ENCODE measurements at regions not wholly inside any gene's neighbourhood (a gene's known extent, or its start where the extent isn't known, plus 50 kb on each side); places are given as distances from the start of the nearest gene placed in this dataset.
"Not testable (repeated sequence)": the region's sequence is repeated elsewhere in the genome, so short reads cannot be mapped to it uniquely, and the experiment has no call there.

DNA sequence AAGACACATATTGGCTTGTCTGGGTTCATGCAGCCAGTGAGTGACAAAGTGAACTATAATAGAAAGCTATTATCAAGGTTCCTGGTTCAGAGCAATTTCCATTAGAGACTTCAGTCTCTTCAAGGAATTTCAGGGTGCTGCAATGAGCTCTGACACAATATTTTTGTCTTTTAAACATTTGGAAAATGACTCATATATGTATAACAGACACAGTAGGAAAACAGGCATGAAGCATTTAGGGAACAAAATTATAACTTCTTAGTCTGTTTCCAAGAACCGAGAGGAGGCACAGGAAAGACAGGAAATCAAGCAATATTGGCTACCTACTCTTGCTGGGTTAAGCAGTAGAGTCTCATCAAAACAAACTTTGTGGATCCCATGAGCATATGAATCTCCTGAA lies 170.4 kb downstream of the PTPRC start:
- DNase-seq (ENCODE audit: low read depth in 2 of 2): no peak

DNA sequence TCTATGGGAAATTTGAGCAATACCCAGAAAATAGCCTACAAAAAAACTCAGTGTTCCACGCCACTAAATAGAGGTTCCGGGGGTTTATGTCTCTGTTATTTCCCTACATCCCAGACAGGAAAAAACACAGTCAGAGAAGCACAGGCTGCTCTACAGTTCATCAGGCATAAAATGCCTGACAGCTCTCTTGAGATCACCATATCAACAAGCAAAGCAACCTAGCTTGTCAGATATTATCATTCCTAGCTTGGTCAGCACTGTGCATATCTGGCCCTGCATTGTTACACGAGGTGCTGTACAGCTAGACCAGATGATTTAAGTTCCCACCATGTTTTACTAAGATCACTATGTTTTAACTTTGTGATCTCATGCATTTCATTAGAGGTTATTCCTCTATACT lies 172.6 kb downstream of the PTPRC start:
- no peak for DNase-seq (ENCODE audit: low read depth in 2 of 2)

DNA sequence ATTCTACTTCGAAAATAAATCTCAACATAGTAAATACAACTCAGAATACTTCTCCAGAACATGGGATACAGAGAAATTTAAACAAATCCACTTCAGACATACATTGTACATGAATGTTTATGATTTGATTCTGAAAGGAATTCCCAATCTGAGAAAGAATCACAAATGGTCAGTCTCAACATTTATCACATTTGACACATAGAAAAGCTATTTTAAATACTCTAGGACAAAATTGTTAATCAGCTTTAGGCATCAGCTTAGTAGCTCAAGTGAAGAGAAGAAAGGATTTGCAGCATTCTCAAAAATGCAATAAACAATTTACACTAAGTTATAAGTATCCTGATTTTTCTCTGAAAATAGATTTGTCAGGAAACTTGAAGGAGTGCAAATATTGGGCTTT lies 184.8 kb downstream of the PTPRC start:
- DNase-seq (ENCODE audit: low read depth in 2 of 2): no peak

DNA sequence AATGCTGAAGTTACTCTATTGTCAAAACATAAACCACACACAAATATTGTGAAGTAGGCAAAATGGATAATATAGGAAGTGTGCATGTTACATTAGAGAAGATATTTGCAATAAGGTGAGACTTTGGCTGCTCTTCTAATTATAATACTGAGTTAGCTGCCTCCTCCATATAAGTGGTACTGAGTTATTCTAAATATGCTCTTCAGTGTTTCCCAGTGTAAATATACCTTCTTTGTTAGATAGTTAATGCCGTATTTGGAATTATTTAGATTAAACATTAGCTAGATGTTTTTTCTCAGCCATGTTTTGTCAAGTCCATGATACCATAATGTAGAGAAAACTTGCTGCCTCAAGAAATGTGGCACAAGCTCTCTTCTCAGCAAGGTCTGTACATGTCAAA lies 186.4 kb downstream of the PTPRC start:
- no peak for DNase-seq (ENCODE audit: low read depth in 2 of 2)

DNA sequence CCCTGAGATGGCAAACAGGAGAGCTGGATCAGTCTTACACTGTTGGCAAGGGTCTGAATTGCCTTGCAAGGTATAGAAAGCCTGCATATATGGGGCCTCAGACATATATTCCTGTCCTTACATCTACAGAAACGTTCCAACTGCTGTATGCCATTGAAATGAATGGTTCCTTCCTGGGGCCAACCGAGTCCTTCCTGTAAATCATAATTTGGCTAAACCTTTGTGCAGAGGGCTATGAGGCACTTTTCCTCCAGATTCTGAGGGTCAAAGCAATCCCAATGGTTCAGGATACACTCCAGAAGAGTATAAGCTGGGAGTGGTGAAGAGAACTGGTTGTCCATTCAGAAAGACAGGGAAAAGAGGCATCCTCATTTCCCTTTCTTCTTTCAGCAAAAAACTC lies 190.5 kb downstream of the PTPRC start:
- DNase-seq (ENCODE audit: low read depth in 2 of 2): no peak

DNA sequence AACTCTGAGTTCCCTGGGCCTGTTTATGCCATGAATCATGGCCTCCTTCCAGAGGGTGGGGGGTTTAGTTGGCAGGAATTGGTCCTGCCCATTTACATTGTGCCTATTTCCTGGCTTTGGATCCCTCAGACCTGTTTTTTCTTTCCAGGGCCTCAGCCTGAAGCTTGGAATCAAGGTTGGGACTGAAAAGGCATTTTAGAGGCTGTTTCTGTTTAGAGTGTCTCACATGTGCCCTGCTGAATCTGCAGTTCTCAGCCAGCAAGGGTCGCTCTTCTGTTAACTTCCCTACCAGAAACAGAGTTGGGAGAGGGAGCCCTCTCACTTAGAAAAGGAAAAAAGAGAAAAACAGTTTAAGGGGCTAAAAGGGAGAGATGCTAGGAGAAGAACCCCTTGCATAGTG lies 191.1 kb downstream of the PTPRC start:
- no peak for DNase-seq (ENCODE audit: low read depth in 2 of 2)

DNA sequence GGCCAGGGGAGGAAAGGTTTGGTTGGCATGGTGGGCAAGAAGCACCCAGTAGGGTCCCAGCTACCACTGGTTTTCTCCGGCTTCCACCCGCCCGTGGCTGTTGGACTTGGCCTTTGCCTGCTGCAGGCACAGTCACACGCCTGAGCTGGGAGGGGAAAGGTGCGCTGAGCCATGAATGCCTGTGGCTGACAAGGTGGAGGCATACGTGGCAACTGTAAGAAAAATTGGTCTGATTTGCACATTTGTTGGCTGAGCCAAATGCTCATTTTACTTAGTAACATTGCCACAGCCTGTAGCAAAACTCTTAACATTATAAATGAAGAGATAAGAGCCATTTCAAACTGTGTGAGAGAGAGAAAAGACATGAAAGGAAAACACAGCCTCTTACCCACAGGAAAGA lies 191.6 kb downstream of the PTPRC start:
- DNase-seq (ENCODE audit: low read depth in 2 of 2): no peak

DNA sequence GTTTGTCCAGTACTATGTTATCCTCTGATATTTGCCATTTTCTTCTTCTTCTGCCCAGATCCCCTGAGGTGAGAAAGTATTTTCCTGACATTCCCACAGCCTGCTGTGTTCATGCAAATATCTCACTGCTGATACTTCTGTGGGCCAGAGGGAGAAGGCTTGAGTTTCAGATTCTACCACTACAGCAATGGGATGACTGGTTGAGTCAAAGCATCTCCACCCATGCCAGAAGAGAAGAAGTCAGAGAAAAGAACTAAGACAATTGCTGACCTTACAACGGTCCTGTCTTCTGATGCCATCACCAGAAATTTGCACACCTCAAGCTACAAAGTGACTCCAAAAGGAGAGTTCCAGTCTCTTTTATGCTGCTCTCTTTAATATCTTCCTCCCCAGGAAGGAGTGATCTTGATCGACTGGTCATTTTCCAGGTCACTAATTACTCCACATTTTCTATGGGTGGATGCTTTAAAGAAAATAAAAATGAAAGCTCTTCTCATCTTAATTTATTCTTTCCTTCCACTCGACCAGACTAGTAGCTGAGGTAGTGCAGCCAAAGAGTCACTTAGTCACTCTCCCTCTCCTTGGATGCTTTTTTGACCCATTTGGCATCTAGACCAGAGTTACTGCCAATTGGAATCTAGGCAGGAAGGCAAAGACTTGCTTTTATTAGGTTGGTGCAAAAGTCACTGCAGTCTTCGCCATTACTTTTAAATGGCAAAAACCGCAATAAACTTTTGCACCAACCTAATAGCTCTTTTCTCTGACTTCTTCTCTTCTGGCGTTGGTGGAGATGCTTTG lies 195.1 kb downstream of the PTPRC start:
- no peak for DNase-seq (ENCODE audit: low read depth in 2 of 2)

DNA sequence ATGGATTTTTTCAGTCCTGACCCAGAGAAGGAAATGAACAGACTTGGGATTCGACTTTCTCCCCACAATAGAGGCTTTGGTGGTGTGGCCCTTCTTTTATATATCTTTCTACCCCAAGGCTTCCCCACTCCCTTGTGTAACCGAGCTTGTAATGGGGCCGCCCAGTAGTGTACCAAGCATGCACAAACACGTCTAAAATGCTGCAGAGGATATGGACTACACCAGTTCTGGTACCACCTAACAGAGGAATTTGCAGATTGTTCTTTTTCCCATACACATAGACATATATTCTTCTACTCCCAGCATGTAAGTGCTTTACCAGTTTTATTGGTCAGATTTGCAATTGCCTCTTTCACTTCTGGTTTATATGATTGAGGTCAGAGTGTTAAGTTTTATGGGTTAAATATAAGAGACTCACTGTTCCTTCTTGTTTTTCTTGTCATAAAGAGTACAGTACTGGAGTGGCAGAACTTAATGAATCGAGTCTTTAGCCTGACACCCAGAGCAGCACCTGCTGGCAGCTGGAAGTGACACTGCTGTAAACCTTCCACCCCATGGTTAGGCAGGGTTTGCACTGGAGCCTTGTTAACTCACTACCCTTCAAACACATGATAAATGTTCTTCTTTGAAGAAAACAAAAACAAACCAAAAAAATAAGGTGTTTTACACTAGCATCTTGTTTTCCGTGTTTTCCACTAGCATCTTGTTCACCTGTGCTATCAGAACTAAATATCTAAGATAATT lies 198.6 kb downstream of the PTPRC start:
- no peak for DNase-seq (ENCODE audit: low read depth in 2 of 2)

DNA sequence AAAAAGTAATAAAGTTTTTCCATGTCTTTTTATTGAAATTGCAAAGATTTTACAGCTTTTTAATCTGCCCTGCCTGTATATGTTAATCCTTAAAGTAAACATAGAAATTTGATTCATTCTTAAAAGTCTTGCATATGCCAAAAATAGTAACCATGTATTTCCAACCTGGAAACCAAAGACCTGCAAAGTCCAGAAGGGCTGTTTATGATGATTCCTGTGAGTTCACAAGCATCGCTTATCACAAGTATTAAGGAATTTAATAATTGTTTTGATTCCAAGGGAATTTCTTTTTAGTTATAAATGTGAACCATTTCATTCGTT lies 199.1 kb downstream of the PTPRC start:
- no peak for DNase-seq (ENCODE audit: low read depth in 2 of 2)

DNA sequence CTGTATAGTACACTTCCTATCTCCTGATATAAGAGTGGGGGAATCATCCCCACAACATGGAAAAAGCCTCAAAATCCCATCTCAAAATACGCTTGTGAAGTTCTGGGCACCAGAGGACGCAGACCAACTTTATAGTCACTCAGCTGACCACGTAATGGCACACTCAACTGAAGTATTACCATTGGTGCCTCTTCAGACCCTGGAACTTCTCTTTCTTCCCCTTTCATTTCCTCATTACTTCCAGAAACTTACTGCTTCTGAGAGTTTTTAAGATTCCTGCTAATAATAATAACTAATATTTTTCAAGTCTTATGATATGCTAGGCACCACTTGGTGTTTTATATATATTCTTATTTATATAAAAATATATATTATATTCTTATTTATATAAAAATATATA lies 202.6 kb downstream of the PTPRC start:
- no peak for DNase-seq (ENCODE audit: low read depth in 2 of 2)

DNA sequence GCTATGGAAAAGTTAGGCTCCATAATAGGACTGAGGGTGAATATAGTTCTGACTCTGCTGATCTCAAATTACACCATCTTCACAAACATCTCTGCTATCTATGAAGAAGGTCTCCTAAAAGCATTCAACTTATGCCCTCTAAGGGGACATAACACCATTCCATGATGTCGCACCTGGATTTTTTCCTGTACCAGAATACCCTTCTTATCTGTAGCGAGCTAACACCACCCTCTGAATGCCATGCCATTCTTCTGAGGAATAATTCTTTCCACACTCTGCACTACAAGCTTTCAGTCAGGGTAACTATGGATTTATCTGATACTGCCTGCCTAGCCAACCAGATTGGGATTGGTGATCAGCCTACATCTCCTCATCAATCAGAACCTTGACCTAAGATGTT lies 203.8 kb downstream of the PTPRC start:
- no peak for DNase-seq (ENCODE audit: low read depth in 2 of 2)

DNA sequence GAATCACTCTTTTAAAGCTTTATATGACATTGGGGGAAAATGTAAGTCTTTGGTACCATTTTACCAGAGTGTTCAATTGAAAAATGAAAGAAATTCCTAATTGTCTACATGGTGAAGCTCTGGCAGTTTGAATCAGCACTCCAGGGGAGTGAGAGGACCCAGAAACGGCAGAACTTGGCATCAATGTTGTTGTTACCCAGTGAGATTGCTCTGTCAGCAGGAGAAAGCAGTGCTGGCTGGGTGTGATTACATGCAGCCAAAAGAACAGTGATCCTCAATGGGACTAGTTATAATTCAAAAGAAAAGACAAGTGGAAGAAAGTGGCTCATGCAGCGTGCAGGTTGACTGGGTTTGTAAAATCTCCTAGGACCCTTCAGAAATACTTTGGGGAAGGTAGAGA lies 206.4 kb downstream of the PTPRC start:
- DNase-seq (ENCODE audit: low read depth in 2 of 2): no peak

DNA sequence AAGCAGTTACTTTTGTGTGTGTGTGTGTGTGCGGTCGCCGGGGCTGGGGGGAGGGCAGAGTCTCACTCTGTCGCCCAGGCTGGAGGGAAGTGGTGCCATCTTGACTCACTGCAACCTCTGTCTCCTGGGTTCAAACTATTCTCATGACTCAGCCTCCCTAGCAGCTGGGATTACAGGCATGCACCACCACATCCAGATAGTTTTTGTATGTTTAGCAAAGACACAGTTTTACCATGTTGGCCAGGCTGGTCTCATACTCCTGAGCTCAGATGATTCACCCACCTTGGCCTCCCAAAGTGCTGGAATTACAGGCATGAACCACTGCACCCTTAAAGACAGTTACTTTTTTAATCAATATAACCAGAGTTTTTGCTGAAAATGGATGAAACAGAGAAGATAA lies 207.0 kb downstream of the PTPRC start:
- no peak for DNase-seq (ENCODE audit: low read depth in 2 of 2)

DNA sequence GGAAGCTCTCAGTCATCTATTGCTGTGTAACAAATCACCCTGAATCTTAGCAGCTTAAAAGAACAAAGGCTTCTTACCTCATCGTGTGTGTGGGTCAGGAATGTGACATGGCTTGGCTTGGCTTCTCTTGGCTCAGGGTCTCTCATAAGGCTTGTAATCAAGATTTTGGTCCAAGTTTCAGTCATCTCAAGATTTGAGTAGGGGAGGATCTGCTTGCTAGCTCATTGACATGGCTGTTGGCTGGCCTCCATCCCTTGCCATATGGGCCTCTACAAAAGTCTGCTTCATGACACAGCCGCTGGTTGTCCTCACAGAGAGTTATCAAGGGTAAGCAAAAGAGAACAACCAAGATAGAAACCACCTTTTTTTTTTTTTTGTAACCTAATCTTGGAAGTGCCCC lies 207.7 kb downstream of the PTPRC start:
- DNase-seq (ENCODE audit: low read depth in 2 of 2): no peak

DNA sequence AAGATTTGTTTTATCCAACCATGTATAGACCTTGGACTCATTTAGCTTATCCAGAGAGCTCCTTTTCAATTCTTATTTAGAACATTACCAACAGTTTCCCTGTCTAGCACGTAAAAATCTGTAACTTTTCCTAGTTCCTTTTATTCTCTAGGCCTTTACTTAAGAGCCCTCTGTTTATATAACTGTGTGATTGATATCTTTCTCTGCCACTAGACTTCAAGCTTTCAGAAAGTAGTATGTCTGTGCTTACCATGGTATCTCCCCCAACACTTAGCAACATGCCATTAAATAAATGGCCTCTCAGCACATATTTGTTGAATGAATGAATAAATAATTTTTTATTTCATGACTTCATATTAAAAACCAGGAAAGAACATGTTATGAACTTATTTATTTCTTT lies 209.4 kb downstream of the PTPRC start:
- DNase-seq (ENCODE audit: low read depth in 2 of 2): no peak

DNA sequence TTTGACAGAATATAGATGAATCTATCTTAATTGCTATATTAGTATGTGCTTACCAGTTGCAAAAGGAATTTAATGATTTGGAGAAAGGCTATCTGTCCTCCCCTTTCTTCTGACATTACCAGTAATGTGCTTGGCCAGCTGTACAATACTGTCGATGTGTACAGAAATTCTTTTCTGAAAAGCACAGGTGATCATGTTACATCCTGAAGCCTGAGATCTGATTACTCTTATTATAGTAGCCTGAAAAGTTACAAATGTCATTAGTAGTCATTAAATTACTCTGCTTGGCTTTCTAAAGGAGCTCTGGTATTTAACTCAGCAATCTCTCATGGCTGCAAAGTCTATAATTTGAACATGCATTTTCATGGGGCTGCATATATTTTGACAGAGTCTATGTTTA lies 209.8 kb downstream of the PTPRC start:
- no peak for DNase-seq (ENCODE audit: low read depth in 2 of 2)

DNA sequence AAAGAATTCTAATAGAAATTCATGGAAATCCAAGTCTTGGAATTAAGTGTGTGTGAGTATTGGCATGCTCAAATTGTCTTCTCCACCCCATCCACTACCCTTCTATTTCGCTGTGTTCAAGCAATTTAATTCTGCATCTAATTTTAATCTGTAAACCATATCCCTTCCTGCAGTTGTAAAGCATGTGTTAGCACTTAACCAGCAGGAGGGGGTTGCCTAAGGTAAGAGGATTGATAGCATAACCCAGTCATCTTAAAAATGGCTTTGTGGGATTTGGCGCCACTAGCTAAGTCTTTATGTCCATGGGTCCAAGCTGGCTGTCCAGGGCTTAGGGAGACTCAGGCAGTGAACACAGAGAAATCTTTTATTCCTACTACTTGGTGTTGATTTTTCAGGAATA lies 210.3 kb downstream of the PTPRC start:
- no peak for DNase-seq (ENCODE audit: low read depth in 2 of 2)

DNA sequence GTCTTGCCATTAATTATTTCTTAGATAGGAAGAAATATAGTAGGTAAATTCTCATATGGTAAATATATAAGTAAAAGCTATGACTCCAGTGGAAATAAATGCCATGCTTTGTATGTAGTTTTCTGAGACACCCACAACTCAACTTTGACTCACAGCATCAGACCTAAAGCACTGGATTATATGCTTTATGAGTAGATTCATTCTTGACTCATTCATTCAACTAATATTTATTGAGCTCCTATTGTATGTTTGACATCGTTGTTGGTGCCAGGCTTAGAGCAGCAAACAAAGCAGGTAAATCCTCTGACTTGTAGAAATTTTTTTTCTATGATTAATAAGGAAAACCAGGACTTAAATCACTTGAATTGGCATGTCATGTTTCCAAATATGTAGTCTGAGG lies 211.4 kb downstream of the PTPRC start:
- DNase-seq (ENCODE audit: low read depth in 2 of 2): no peak

DNA sequence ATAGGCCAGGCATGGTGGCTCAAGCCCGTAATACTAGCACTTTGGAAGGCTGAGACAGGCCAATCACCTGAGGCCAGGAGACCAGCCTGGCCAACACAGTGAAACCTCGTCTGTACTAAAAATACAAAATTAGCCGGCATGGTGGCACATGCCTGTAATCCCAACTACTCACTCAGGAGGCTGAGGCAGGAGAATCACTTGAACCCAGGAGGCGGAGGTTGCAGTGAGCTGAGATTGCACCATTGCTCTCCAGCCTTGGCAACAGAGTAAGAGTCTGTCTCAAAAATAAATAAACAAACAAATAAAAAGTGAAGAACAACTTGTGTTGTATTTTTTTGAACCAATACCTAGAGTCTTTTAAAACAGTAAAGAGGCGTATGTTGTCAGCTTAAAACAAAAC lies 212.1 kb downstream of the PTPRC start:
- DNase-seq (ENCODE audit: low read depth in 2 of 2): not testable (repeated sequence)

DNA sequence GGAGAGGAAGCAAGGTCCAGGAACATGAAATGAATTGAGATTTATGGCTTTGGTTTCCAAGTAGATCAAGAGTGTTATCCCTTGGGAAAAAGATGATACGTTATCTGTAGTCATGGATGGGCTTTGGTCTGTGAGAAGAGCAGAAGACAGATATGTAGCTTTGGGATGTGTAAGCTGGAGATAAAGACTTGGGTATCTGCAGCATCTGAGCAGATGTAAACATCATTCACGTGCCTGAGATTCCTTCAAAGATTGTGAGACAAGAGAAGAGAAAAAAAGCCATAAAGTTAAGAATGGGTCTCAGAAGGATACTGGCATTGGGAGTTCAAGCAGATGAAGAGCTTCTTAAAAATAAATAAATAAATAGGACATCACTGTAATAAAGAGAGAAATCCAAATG lies 217.8 kb downstream of the PTPRC start:
- DNase-seq (ENCODE audit: low read depth in 2 of 2): no peak

DNA sequence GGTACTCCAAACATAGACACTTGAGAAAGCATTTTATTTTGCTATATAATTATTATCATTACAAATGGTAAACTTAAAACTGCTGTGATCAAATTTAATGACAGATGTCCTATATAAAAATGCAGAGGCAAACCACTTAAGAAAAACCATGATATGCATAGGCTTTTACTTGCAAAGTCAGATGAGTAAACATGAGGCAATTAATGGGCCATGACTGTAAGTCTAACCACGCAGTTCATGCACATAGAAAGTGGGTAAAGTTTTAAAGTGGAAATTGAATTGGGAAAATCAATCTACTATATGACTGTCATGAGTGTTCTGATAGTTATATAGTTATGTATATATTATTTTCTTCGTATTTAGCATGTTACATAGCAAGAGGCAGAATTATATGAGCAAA lies 219.2 kb downstream of the PTPRC start:
- DNase-seq (ENCODE audit: low read depth in 2 of 2): no peak

DNA sequence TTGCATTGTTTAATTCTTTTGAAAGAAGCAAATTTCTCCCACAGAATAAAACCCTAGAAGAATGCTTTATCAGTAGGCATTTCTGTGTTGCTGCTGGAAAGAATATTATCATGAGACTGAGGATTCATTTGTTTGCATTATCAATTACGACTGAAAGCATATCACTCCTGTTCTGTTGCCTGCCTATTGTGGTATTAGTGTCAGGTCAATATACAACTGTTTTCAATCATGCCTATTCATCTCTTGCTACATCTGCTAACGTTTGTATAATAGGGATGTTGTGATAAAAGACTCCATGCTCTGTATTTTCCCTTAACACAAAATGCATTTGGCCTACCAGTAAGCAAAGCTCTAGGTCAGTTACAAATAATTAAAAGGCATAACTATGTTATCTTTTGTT lies 221.5 kb downstream of the PTPRC start:
- no peak for DNase-seq (ENCODE audit: low read depth in 2 of 2)

DNA sequence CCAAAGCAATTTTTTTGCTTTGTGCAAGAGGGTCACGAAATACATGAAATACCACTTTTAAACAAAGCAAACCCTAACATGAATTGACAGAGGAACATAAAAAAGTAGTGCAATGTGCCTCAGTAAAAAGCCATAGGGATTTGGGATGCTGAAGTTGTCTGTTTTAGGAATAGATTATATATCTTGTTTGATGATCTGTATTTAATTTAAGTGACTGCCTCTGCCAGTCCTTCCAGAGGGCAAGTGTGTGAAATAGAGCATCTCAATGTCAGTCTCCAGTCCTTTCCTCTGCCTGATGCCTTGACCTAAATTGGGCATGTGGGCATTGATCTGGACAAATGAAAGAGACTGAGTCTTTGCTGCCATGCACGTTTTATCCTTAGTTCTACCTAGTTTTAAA lies 222.8 kb downstream of the PTPRC start:
- no peak for DNase-seq (ENCODE audit: low read depth in 2 of 2)

Measured in activated CD4-positive, alpha-beta T cell treated with anti-CD3 and anti-CD28 coated beads for 24 hours (primary cell).